ENCODE measurements at regions not wholly inside any gene's neighbourhood (a gene's known extent, or its start where the extent isn't known, plus 50 kb on each side); places are given as distances from the start of the nearest gene placed in this dataset.
"Not testable (repeated sequence)": the region's sequence is repeated elsewhere in the genome, so short reads cannot be mapped to it uniquely, and the experiment has no call there.

DNA sequence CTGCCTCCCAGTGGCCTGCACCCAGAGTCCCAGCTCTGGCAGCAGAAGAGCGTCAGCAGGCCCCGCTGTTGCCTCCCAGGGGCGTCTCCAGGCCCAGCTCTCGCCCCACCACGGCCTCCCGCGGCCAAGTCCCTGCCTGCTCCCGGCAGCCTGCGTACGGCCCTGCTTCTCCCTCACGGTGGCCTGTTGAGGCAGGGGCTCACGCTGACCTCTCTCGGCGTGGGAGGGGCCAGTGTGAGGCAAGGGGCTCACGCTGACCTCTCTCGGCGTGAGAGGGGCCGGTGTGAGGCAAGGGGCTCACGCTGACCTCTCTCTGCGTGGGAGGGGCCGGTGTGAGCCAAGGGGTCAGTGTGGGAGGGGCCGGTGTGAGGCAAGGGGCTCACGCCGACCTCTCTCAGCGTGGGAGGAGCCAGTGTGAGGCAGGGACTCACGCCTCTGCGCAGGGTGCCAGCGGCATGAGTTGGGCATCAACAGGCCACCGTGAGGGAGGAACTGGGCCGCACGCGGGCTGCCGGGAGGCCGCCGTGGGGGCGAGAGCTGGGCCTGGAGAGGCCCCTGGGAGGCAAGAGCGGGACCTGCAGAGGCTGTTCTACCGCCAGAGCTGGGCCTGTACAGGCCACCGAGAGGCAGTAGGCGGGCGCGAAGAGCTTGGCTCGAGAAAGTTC, 254.1 kb upstream of the NUPR2 start:
- peaks cover 29 to 42% of the 10 kb centered on the region in 2 experiments for H3K9me3 Mint-ChIP-seq
- not testable (repeated sequence) for H3K4me3 Mint-ChIP-seq; H4K91ac ChIP-seq (ENCODE audit: insufficient read length, low read depth, low read length)

DNA sequence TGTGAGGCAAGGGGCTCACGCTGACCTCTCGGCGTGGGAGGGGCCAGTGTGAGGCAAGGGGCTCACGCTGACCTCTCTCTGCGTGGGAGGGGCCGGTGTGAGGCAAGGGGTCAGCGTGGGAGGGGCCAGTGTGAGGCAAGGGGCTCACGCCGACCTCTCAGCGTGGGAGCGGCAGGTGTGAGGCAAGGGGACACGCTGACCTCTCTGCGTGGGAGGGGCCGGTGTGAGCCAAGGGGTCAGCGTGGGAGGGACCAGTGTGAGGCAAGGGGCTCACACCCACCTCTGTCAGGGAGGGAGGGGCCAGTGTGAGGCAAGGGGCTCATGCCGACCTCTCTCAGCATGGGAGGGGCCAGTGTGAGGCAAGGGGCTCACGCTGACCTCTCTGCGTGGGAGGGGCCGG, 251.7 kb upstream of the NUPR2 start:
- not testable (repeated sequence) for H4K8ac ChIP-seq (replicated peaks; ENCODE audit: insufficient read length, low read depth, low read length); H2BK120ac ChIP-seq (ENCODE audit: low read depth, low read length, poor library complexity, severe bottlenecking); H3K4me1 ChIP-seq (ENCODE audit: insufficient read depth, low read length); H2BK12ac ChIP-seq (ENCODE audit: insufficient read length, low read depth, low read length); H4K5ac ChIP-seq (ENCODE audit: insufficient read length, low read depth, low read length); H3K27ac ChIP-seq (ENCODE audit: insufficient read length, low read depth, low read length); H3K23ac ChIP-seq (ENCODE audit: insufficient read length, low read depth, low read length); H3K56ac ChIP-seq (ENCODE audit: insufficient read length, low read depth, low read length); H2AK5ac ChIP-seq (ENCODE audit: insufficient read length, low read length); H3K36me3 Mint-ChIP-seq (ENCODE audit: insufficient read depth in 1 of 3, low read depth in 3 of 3); H3K23me2 ChIP-seq (ENCODE audit: insufficient read length, low read depth, low read length, poor library complexity, severe bottlenecking); H3K18ac ChIP-seq (ENCODE audit: insufficient read length, low read depth, low read length); H3K79me2 ChIP-seq (ENCODE audit: insufficient read depth, low read length); H3K14ac ChIP-seq (ENCODE audit: insufficient read depth, low read length); H3K4me1 Mint-ChIP-seq; H3K4me2 ChIP-seq (ENCODE audit: insufficient read depth, insufficient read length, low read length); H3K27me3 ChIP-seq (ENCODE audit: insufficient read depth, low read length); H3K9ac ChIP-seq (ENCODE audit: extremely low read depth, insufficient read length, low read length); H2BK15ac ChIP-seq (ENCODE audit: low read depth, low read length); H2AFZ ChIP-seq (ENCODE audit: low read length); H3K9me3 ChIP-seq (ENCODE audit: control insufficient read depth, low read depth, low read length); H3K27ac Mint-ChIP-seq; H3K4me3 Mint-ChIP-seq; H3K27me3 Mint-ChIP-seq (ENCODE audit: low read depth); H3T11ph ChIP-seq (ENCODE audit: low read length); H4K20me1 ChIP-seq (ENCODE audit: control insufficient read depth, insufficient read depth, insufficient read length); H2BK20ac ChIP-seq (ENCODE audit: low read depth, low read length, poor library complexity, severe bottlenecking); DNase-seq; H4K91ac ChIP-seq (ENCODE audit: insufficient read length, low read depth, low read length); H2BK5ac ChIP-seq (ENCODE audit: insufficient read length, low read length); H3K79me1 ChIP-seq (ENCODE audit: insufficient read depth, low read depth, low read length, poor library complexity, severe bottlenecking); H3K4ac ChIP-seq (ENCODE audit: low read depth, low read length)
- peaks cover 32 to 48% of the 10 kb centered on the region in 2 experiments for H3K9me3 Mint-ChIP-seq
- no CpG with 5 or more reads among the region's 19 CpGs for WGBS (ENCODE audit: extremely low coverage, insufficient read length, low lambda C conversion rate)

More for the DNA sequence above, 254.1 kb upstream of the NUPR2 start:
- H3K79me1 ChIP-seq (ENCODE audit: insufficient read depth, low read depth, low read length, poor library complexity, severe bottlenecking); H2BK20ac ChIP-seq (ENCODE audit: low read depth, low read length, poor library complexity, severe bottlenecking); H4K8ac ChIP-seq (replicated peaks; ENCODE audit: insufficient read length, low read depth, low read length); H2BK12ac ChIP-seq (ENCODE audit: insufficient read length, low read depth, low read length); H3K4me2 ChIP-seq (ENCODE audit: insufficient read depth, insufficient read length, low read length); H3K27ac ChIP-seq (ENCODE audit: insufficient read length, low read depth, low read length); H3K4ac ChIP-seq (ENCODE audit: low read depth, low read length); H3K23ac ChIP-seq (ENCODE audit: insufficient read length, low read depth, low read length); H3K9me3 ChIP-seq (ENCODE audit: control insufficient read depth, low read depth, low read length); H3K4me1 ChIP-seq (ENCODE audit: insufficient read depth, low read length); H3K56ac ChIP-seq (ENCODE audit: insufficient read length, low read depth, low read length); H3K9ac ChIP-seq (ENCODE audit: extremely low read depth, insufficient read length, low read length); H3K14ac ChIP-seq (ENCODE audit: insufficient read depth, low read length); H4K5ac ChIP-seq (ENCODE audit: insufficient read length, low read depth, low read length); H2BK15ac ChIP-seq (ENCODE audit: low read depth, low read length); H2AFZ ChIP-seq (ENCODE audit: low read length); H4K20me1 ChIP-seq (ENCODE audit: control insufficient read depth, insufficient read depth, insufficient read length); H2BK120ac ChIP-seq (ENCODE audit: low read depth, low read length, poor library complexity, severe bottlenecking); H3K27me3 Mint-ChIP-seq (ENCODE audit: low read depth); H2AK5ac ChIP-seq (ENCODE audit: insufficient read length, low read length); H3K79me2 ChIP-seq (ENCODE audit: insufficient read depth, low read length); H3K18ac ChIP-seq (ENCODE audit: insufficient read length, low read depth, low read length); H3K36me3 Mint-ChIP-seq (ENCODE audit: insufficient read depth in 1 of 3, low read depth in 3 of 3); H3K23me2 ChIP-seq (ENCODE audit: insufficient read length, low read depth, low read length, poor library complexity, severe bottlenecking); H3K27me3 ChIP-seq (ENCODE audit: insufficient read depth, low read length); H3T11ph ChIP-seq (ENCODE audit: low read length); DNase-seq; H3K27ac Mint-ChIP-seq; H2BK5ac ChIP-seq (ENCODE audit: insufficient read length, low read length); H3K4me1 Mint-ChIP-seq: not testable (repeated sequence)
- WGBS (ENCODE audit: extremely low coverage, insufficient read length, low lambda C conversion rate) = no CpG with 5 or more reads among the region's 43 CpGs

Measured in H9 (cell line).